LNCaP clone FGC (cell line): ENCODE measurements at regions not wholly inside any gene's neighbourhood (a gene's known extent, or its start where the extent isn't known, plus 50 kb on each side); places are given as distances from the start of the nearest gene placed in this dataset.

Experiments used
- DNase-seq: peaks from one replicate; pipeline ENCODE4 v3.0.0-alpha.2; 2011; ENCODE audit warnings: low read depth
- H3K4me3 ChIP-seq: 2 replicates; pipeline ENCODE4 v1.5.1; 2011; ENCODE audit warnings: mild to moderate bottlenecking, low read depth, low read length, control low read depth
- TF ChIP-seq, protein P1 (sequence below): IDR thresholded peaks from 2 replicates; pipeline ENCODE4 v1.5.1; 2012; ENCODE audit warnings: mild to moderate bottlenecking; ENCODE audit not compliant: control insufficient read depth, insufficient read depth; ENCODE audit errors: extremely low read depth

DNA sequence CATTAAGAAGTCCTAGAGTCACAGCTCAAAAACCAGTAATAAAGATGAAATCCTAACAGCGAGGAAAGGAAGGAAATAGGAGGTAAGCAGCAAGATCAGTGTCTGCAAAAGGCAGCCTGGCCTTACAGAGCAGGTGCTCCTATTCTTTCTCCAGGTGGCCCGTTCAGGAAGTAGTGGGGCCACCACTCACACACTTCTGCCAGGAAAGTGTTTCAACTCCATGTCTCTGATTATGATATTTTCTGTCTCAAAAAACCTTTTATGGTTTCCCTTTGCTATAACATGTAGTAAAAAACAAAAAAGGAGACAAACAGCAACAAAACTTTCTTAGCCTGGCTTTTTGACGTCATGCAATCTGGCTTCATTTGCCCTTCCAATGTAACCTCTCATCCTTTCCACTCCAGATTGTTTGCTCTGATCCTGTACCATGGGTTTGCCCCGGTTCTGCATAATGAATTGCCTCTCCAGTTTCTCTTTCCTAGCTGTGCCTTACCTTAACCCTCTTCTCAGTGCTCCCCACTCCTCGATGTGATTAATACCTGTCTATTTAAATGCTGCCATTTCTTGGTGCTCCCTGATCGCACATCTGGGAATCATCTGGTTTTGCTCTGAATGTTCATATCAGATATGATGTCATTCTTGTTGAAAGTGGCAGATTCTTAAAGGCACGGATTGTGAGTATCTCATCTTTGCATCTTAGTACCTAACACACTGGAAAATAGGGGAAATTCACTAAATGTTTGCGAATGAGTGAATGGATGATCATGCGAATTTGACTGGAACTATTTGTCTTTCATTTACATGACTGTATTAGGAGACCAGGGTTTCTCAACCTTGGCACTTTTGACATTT lies 50.6 kb upstream of the PTPRM start:
- TF ChIP-seq, protein P1, sequence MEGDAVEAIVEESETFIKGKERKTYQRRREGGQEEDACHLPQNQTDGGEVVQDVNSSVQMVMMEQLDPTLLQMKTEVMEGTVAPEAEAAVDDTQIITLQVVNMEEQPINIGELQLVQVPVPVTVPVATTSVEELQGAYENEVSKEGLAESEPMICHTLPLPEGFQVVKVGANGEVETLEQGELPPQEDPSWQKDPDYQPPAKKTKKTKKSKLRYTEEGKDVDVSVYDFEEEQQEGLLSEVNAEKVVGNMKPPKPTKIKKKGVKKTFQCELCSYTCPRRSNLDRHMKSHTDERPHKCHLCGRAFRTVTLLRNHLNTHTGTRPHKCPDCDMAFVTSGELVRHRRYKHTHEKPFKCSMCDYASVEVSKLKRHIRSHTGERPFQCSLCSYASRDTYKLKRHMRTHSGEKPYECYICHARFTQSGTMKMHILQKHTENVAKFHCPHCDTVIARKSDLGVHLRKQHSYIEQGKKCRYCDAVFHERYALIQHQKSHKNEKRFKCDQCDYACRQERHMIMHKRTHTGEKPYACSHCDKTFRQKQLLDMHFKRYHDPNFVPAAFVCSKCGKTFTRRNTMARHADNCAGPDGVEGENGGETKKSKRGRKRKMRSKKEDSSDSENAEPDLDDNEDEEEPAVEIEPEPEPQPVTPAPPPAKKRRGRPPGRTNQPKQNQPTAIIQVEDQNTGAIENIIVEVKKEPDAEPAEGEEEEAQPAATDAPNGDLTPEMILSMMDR = no peak

More for the DNA sequence above, 50.6 kb upstream of the PTPRM start:
- H3K4me3 ChIP-seq = no peak overlapping the region
- DNase-seq = no peak
